ENCODE measurements at regions not wholly inside any gene's neighbourhood (a gene's known extent, or its start where the extent isn't known, plus 50 kb on each side); places are given as distances from the start of the nearest gene placed in this dataset.

DNA sequence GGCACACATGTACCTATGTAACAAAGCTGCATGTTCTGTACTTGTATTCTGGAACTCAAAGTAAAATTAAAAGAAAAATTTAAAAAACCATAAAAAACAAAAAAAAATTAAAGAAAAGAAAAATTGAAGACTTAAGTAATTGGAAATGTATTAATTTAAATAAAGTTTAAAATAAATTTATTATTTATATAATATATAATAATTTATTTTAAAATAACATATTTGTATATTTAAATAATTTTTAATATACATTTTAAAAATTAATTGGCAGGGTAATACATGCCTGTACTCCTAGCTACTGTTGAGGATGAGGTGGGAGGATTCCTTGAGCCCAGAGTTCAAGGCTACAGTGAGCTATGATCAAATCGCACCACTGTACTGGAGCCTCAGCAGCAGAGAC, 1830.6 kb upstream of the CELF4 start:
- TF ChIP-seq TAF1 (conservative IDR thresholded peaks at IDR 0.05): no peak
- no peak for TF ChIP-seq SP1 (IDR thresholded peaks at IDR 0.05)
- no peak for TF ChIP-seq RAD21 (IDR thresholded peaks at IDR 0.05)
- TF ChIP-seq FOXA2 (IDR thresholded peaks at IDR 0.05): no peak
- TF ChIP-seq, protein P1, sequence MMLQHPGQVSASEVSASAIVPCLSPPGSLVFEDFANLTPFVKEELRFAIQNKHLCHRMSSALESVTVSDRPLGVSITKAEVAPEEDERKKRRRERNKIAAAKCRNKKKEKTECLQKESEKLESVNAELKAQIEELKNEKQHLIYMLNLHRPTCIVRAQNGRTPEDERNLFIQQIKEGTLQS (IDR thresholded peaks at IDR 0.05): no peak
- TF ChIP-seq CTCF (IDR thresholded peaks at IDR 0.05; ENCODE audit: low read depth, low read length, missing input control): no peak
- TF ChIP-seq ZBTB33 (IDR thresholded peaks at IDR 0.05): no peak
- no peak for TF ChIP-seq EGR1 (IDR thresholded peaks at IDR 0.05; ENCODE audit: low read depth in 2 of 2)
- TF ChIP-seq HNF4A (conservative IDR thresholded peaks at IDR 0.05): no peak
- TF ChIP-seq, protein P2, sequence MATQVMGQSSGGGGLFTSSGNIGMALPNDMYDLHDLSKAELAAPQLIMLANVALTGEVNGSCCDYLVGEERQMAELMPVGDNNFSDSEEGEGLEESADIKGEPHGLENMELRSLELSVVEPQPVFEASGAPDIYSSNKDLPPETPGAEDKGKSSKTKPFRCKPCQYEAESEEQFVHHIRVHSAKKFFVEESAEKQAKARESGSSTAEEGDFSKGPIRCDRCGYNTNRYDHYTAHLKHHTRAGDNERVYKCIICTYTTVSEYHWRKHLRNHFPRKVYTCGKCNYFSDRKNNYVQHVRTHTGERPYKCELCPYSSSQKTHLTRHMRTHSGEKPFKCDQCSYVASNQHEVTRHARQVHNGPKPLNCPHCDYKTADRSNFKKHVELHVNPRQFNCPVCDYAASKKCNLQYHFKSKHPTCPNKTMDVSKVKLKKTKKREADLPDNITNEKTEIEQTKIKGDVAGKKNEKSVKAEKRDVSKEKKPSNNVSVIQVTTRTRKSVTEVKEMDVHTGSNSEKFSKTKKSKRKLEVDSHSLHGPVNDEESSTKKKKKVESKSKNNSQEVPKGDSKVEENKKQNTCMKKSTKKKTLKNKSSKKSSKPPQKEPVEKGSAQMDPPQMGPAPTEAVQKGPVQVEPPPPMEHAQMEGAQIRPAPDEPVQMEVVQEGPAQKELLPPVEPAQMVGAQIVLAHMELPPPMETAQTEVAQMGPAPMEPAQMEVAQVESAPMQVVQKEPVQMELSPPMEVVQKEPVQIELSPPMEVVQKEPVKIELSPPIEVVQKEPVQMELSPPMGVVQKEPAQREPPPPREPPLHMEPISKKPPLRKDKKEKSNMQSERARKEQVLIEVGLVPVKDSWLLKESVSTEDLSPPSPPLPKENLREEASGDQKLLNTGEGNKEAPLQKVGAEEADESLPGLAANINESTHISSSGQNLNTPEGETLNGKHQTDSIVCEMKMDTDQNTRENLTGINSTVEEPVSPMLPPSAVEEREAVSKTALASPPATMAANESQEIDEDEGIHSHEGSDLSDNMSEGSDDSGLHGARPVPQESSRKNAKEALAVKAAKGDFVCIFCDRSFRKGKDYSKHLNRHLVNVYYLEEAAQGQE (IDR thresholded peaks at IDR 0.05): no peak
- TF ChIP-seq RXRA (IDR thresholded peaks at IDR 0.05): no peak
- TF ChIP-seq YY1 (IDR thresholded peaks at IDR 0.05): no peak
- no peak for TF ChIP-seq HNF4G (IDR thresholded peaks at IDR 0.05)
- TF ChIP-seq NR2F2 (IDR thresholded peaks at IDR 0.05): no peak
- no peaks in the 10 kb centered on the region for H3K36me3 ChIP-seq (ENCODE audit: control insufficient read depth in 4 of 4, insufficient read depth in 3 of 4, low read depth in 1 of 4, low read length in 3 of 4)
- H3K4me1 ChIP-seq (ENCODE audit: control insufficient read depth in 4 of 4, insufficient read depth in 4 of 4, low read length in 3 of 4): no peaks in the 10 kb centered on the region
- H3K4me3 ChIP-seq (ENCODE audit: low read depth in 1 of 3, low read length in 3 of 3): no peak overlapping the region
- 98% methylated on average over 1 of the region's 1 CpG for WGBS
- H3K9me3 ChIP-seq (ENCODE audit: control insufficient read depth in 4 of 4, low read length in 3 of 4): peaks cover 0 to 7% (median 0%) of the 10 kb centered on the region in 4 donors
- no peak overlapping the region for H3K27ac ChIP-seq (ENCODE audit: low read depth in 1 of 2, low read length in 2 of 2)
- no peak overlapping the region for H3K9ac ChIP-seq (ENCODE audit: low read depth in 1 of 2, low read length in 2 of 2)
- DNase-seq (ENCODE audit: low spot score): no peak
- no peaks in the 10 kb centered on the region for H3K27me3 ChIP-seq (ENCODE audit: control insufficient read depth in 4 of 4, insufficient read depth in 4 of 4, low read length in 3 of 4)

DNA sequence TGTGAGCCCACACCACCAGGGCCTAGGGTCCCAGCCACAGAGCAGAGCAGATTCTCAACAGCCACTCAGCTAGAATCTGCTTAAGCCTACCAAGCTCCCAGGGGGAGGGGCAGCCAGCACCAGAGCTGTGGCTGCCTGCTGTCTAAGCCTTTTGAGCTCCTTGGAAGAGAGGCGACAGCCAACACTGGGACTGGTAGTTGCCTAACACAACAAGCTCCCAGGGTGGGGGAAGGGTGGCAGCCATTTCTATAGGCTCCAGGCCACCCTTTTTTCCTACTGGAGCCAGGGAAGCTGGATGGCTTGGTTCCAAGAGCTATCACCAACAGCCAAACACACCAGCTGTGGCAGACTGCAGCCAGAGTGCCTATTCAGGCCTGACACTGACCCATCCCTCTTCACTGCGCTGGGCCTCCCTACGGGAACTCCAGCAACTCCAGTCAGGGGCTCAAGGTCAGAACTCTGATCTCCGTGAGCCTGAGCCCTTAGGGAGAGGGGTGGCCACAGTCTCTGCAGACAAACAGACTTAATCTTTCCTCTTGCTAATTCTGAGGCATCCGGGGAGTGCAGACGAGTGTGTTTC, 1824.3 kb upstream of the CELF4 start:
- Histone ChIP-seq H3K4me1 (ENCODE audit: control insufficient read depth in 4 of 4, insufficient read depth in 4 of 4, low read length in 3 of 4) (no peaks in the 10 kb centered on the region), H3K36me3 (ENCODE audit: control insufficient read depth in 4 of 4, insufficient read depth in 3 of 4, low read depth in 1 of 4, low read length in 3 of 4) (no peaks in the 10 kb centered on the region), H3K4me3 (ENCODE audit: low read depth in 1 of 3, low read length in 3 of 3) (no peak overlapping the region), H3K27me3 (ENCODE audit: control insufficient read depth in 4 of 4, insufficient read depth in 4 of 4, low read length in 3 of 4) (no peaks in the 10 kb centered on the region), H3K27ac (ENCODE audit: low read depth in 1 of 2, low read length in 2 of 2) (no peak overlapping the region), H3K9ac (ENCODE audit: low read depth in 1 of 2, low read length in 2 of 2) (no peak overlapping the region), H3K9me3 (ENCODE audit: control insufficient read depth in 4 of 4, low read length in 3 of 4) (peaks cover 0 to 7% (median 2%) of the 10 kb centered on the region in 4 donors)
- WGBS: 84% methylated on average over 6 of the region's 6 CpGs
- no peak for DNase-seq (ENCODE audit: low spot score)
- TF ChIP-seq HNF4G (IDR thresholded peaks at IDR 0.05) (no peak), EGR1 (IDR thresholded peaks at IDR 0.05; ENCODE audit: low read depth in 2 of 2) (no peak)

All from liver (tissue), 8 donors.